Memory B cell (primary cell): ENCODE measurements at regions not wholly inside any gene's neighbourhood (a gene's known extent, or its start where the extent isn't known, plus 50 kb on each side); places are given as distances from the start of the nearest gene placed in this dataset.

ENCODE experiments used
- ATAC-seq: fragments of 150-1000 bp; cut with Tn5 transposase; 2 replicates; pipeline ENCODE4 v1.10.0; 2021; ENCODE audit warnings: low read depth, mild to moderate bottlenecking, moderate library complexity
- DNase-seq, 2 donors: peaks; one replicate each; pipeline ENCODE4 v3.0.0; 2022; ENCODE audit warnings: low spot score in 2 of 2
- H3K27ac Mint-ChIP-seq: one replicate; pipeline ENCODE4 v1.8.0; 2022; ENCODE audit warnings: mild to moderate bottlenecking, moderate library complexity, mixed read lengths
- H3K27me3 Mint-ChIP-seq: one replicate; pipeline ENCODE4 v1.8.0; 2022; ENCODE audit warnings: mixed read lengths
- H3K36me3 Mint-ChIP-seq: one replicate; pipeline ENCODE4 v1.8.0; 2022; ENCODE audit warnings: mild to moderate bottlenecking, mixed read lengths
- H3K4me1 Mint-ChIP-seq: one replicate; pipeline ENCODE4 v1.8.0; 2022; ENCODE audit warnings: mixed read lengths
- H3K4me3 Mint-ChIP-seq: one replicate; pipeline ENCODE4 v1.8.0; 2022; ENCODE audit warnings: mild to moderate bottlenecking, moderate library complexity, mixed read lengths
- H3K9me3 Mint-ChIP-seq: one replicate; pipeline ENCODE4 v1.8.0; 2022; ENCODE audit warnings: mixed read lengths

GRCh38 chr4:11518754-11519153, 90.1 kb upstream of the HS3ST1 start:
- no peaks in the 10 kb centered on the region for H3K36me3 Mint-ChIP-seq
- no peak overlapping the region for H3K4me3 Mint-ChIP-seq
- H3K27ac Mint-ChIP-seq = no peak overlapping the region
- no peaks in the 10 kb centered on the region for H3K27me3 Mint-ChIP-seq
- no peak for DNase-seq
- H3K9me3 Mint-ChIP-seq = peaks cover 1% of the 10 kb centered on the region
- no peak for ATAC-seq
- H3K4me1 Mint-ChIP-seq = no peaks in the 10 kb centered on the region

- H3K36me3 Mint-ChIP-seq = no peaks in the 10 kb centered on the region
- no peak for DNase-seq
- H3K9me3 Mint-ChIP-seq = peaks cover 1% of the 10 kb centered on the region
- H3K27me3 Mint-ChIP-seq = peaks cover 5% of the 10 kb centered on the region
- ATAC-seq = no peak
- H3K4me1 Mint-ChIP-seq = peaks cover 6% of the 10 kb centered on the region
- no peak overlapping the region for H3K27ac Mint-ChIP-seq
- no peak overlapping the region for H3K4me3 Mint-ChIP-seq
Measured at GRCh38 chr4:11514779-11515419, 86.2 kb upstream of the HS3ST1 start.

- ATAC-seq = no peak
- Mint-ChIP-seq H3K9me3 (peaks cover 1% of the 10 kb centered on the region), H3K27ac (no peak overlapping the region), H3K4me3 (no peak overlapping the region), H3K27me3 (peaks cover 8% of the 10 kb centered on the region), H3K4me1 (peaks cover 12% of the 10 kb centered on the region), H3K36me3 (no peaks in the 10 kb centered on the region)
- DNase-seq = no peak
Measured at GRCh38 chr4:11514003-11514402, 85.3 kb upstream of the HS3ST1 start.

GRCh38 chr4:11512871-11513270, 84.2 kb upstream of the HS3ST1 start:
- no peak overlapping the region for H3K4me3 Mint-ChIP-seq
- ATAC-seq (no peak), DNase-seq (no peak)
- no peak overlapping the region for H3K27ac Mint-ChIP-seq
- no peaks in the 10 kb centered on the region for H3K36me3 Mint-ChIP-seq
- peaks cover 1% of the 10 kb centered on the region for H3K9me3 Mint-ChIP-seq
- peaks cover 12% of the 10 kb centered on the region for H3K4me1 Mint-ChIP-seq
- peaks cover 8% of the 10 kb centered on the region for H3K27me3 Mint-ChIP-seq

- DNase-seq = no peak
- no peak for ATAC-seq
- Mint-ChIP-seq H3K27ac (no peak overlapping the region), H3K9me3 (no peaks in the 10 kb centered on the region), H3K4me3 (no peak overlapping the region), H3K4me1 (peaks cover 12% of the 10 kb centered on the region), H3K36me3 (no peaks in the 10 kb centered on the region), H3K27me3 (peaks cover 11% of the 10 kb centered on the region)
Measured at GRCh38 chr4:11511321-11511720, 82.6 kb upstream of the HS3ST1 start.

GRCh38 chr4:11507920-11508319, 79.2 kb upstream of the HS3ST1 start:
- no peak for ATAC-seq

GRCh38 chr4:11506194-11506593, 77.5 kb upstream of the HS3ST1 start:
- peaks cover 7% of the 10 kb centered on the region for H3K27me3 Mint-ChIP-seq
- H3K4me3 Mint-ChIP-seq = no peak overlapping the region
- peaks cover 2% of the 10 kb centered on the region for H3K9me3 Mint-ChIP-seq
- no peaks in the 10 kb centered on the region for H3K36me3 Mint-ChIP-seq
- ATAC-seq (no peak), DNase-seq (no peak)
- peaks cover 15% of the 10 kb centered on the region for H3K4me1 Mint-ChIP-seq
- H3K27ac Mint-ChIP-seq = no peak overlapping the region

More at GRCh38 chr4:11507920-11508319, 79.2 kb upstream of the HS3ST1 start:
- Mint-ChIP-seq H3K4me1 (peaks cover 15% of the 10 kb centered on the region), H3K27me3 (peaks cover 8% of the 10 kb centered on the region), H3K36me3 (no peaks in the 10 kb centered on the region), H3K9me3 (no peaks in the 10 kb centered on the region), H3K4me3 (no peak overlapping the region), H3K27ac (no peak overlapping the region)
- no peak for DNase-seq

- no peak for DNase-seq
- Mint-ChIP-seq H3K9me3 (peaks cover 2% of the 10 kb centered on the region), H3K36me3 (no peaks in the 10 kb centered on the region), H3K4me1 (peaks cover 14% of the 10 kb centered on the region), H3K4me3 (no peak overlapping the region), H3K27ac (no peak overlapping the region), H3K27me3 (peaks cover 7% of the 10 kb centered on the region)
- no peak for ATAC-seq
Measured at GRCh38 chr4:11505221-11505971, 76.7 kb upstream of the HS3ST1 start.

GRCh38 chr4:11503166-11503565, 74.5 kb upstream of the HS3ST1 start:
- no peak overlapping the region for H3K27ac Mint-ChIP-seq
- no peak for DNase-seq
- peaks cover 4% of the 10 kb centered on the region for H3K9me3 Mint-ChIP-seq
- no peak overlapping the region for H3K4me3 Mint-ChIP-seq
- ATAC-seq = no peak
- H3K36me3 Mint-ChIP-seq = no peaks in the 10 kb centered on the region
- H3K27me3 Mint-ChIP-seq = peaks cover 3% of the 10 kb centered on the region
- H3K4me1 Mint-ChIP-seq = peaks cover 3% of the 10 kb centered on the region

- Mint-ChIP-seq H3K36me3 (peaks cover 2% of the 10 kb centered on the region), H3K27ac (no peak overlapping the region), H3K4me1 (no peaks in the 10 kb centered on the region), H3K27me3 (peaks cover 4% of the 10 kb centered on the region), H3K9me3 (peaks cover 7% of the 10 kb centered on the region), H3K4me3 (no peak overlapping the region)
- no peak for ATAC-seq
- DNase-seq = no peak
Measured at GRCh38 chr4:11497972-11498371, 69.3 kb upstream of the HS3ST1 start.

GRCh38 chr4:11497212-11497806, 68.6 kb upstream of the HS3ST1 start:
- Mint-ChIP-seq H3K36me3 (peaks cover 2% of the 10 kb centered on the region), H3K27me3 (peaks cover 4% of the 10 kb centered on the region), H3K27ac (no peak overlapping the region), H3K9me3 (peaks cover 12% of the 10 kb centered on the region), H3K4me3 (no peak overlapping the region), H3K4me1 (no peaks in the 10 kb centered on the region)
- DNase-seq = no peak
- no peak for ATAC-seq

GRCh38 chr4:11496351-11496829, 67.7 kb upstream of the HS3ST1 start:
- no peak overlapping the region for H3K4me3 Mint-ChIP-seq
- peaks cover 4% of the 10 kb centered on the region for H3K27me3 Mint-ChIP-seq
- ATAC-seq (no peak), DNase-seq (no peak)
- H3K9me3 Mint-ChIP-seq = peaks cover 10% of the 10 kb centered on the region
- H3K4me1 Mint-ChIP-seq = no peaks in the 10 kb centered on the region
- H3K27ac Mint-ChIP-seq = no peak overlapping the region
- peaks cover 4% of the 10 kb centered on the region for H3K36me3 Mint-ChIP-seq

- Mint-ChIP-seq H3K4me1 (peaks cover 2% of the 10 kb centered on the region), H3K9me3 (peaks cover 10% of the 10 kb centered on the region), H3K27ac (no peak overlapping the region), H3K4me3 (no peak overlapping the region), H3K27me3 (peaks cover 4% of the 10 kb centered on the region), H3K36me3 (peaks cover 4% of the 10 kb centered on the region)
- ATAC-seq (no peak), DNase-seq (no peak)
Measured at GRCh38 chr4:11495818-11496217, 67.1 kb upstream of the HS3ST1 start.

- Mint-ChIP-seq H3K27ac (no peak overlapping the region), H3K4me1 (peaks cover 5% of the 10 kb centered on the region), H3K9me3 (peaks cover 10% of the 10 kb centered on the region), H3K27me3 (peaks cover 4% of the 10 kb centered on the region), H3K4me3 (no peak overlapping the region), H3K36me3 (peaks cover 4% of the 10 kb centered on the region)
- DNase-seq = no peak
- no peak for ATAC-seq
Measured at GRCh38 chr4:11495291-11495690, 66.6 kb upstream of the HS3ST1 start.
